HepG2 (cell line): ENCODE measurements at regions not wholly inside any gene's neighbourhood (a gene's known extent, or its start where the extent isn't known, plus 50 kb on each side); places are given as distances from the start of the nearest gene placed in this dataset.

Source experiments
- ATAC-seq: fragments of 200-7000 bp; cut with Tn5 transposase; 3 replicates; pipeline ENCODE4 v1.9.1; 2020; ENCODE audit warnings: mild to moderate bottlenecking, moderate library complexity
- BruUV-seq: library from RNA; stranded (reverse); fragments of 400-500 nt; replicated peaks from 2 replicates; lab custom pipeline; 2021; lab: Mats Ljungman, UMichigan
- CTCF ChIA-PET: fragments of 300-600 bp; formaldehyde crosslinking; extraction: SDS; loops from one replicate; lab custom pipeline; 2021; ENCODE audit warnings: low total read pairs, inconsistent platforms, low intra/inter-chr PET ratio; lab: Yijun Ruan, JAX
- POLR2A ChIA-PET: fragments of 350-600 bp; sonication (Branson Sonifier 250); formaldehyde crosslinking; loops from one replicate; lab custom pipeline; 2020; ENCODE audit warnings: antibody characterized with exemption, inconsistent platforms; lab: Yijun Ruan, JAX
- DNase-seq: peaks from one replicate; pipeline ENCODE4 v3.0.0-alpha.2; 2015; ENCODE audit warnings: low spot score
- FAIRE-seq: peaks from 3 replicates; lab custom pipeline; 2011; peaks lifted over from hg19 to GRCh38; lab: Jason Lieb, UNC
- H2AFZ ChIP-seq: one replicate; pipeline ENCODE4 v1.6.1; 2011; ENCODE audit warnings: low read length, inconsistent platforms
- H3K27ac ChIP-seq: fragments of 300-600 bp; 3 replicates; pipeline ENCODE4 v1.8.0; 2011; ENCODE audit warnings: mixed run types, mild to moderate bottlenecking, mixed read lengths, low read length, inconsistent platforms; ENCODE audit not compliant: insufficient read depth; ENCODE audit errors: extremely low read length
- H3K27me3 ChIP-seq, 2 experiments: fragments of 200-600 bp in 1 of 2; 2 replicates in 1 of 2; 3 replicates in 1 of 2; pipeline versions ENCODE4 v1.6.0 to v1.8.0; 2011; ENCODE audit warnings: low read length in 2 of 2, mild to moderate bottlenecking in 2 of 2, moderate library complexity in 2 of 2, inconsistent platforms in 1 of 2; ENCODE audit not compliant: insufficient read depth in 2 of 2, control insufficient read depth in 1 of 2
- H3K36me3 ChIP-seq, 2 experiments: fragments of 200-600 bp in 1 of 2; replicated peaks in 1 of 2; 2 replicates in 1 of 2; 3 replicates in 1 of 2; pipeline versions ENCODE4 v1.5.1 to v1.8.0; 2011; ENCODE audit warnings: low read length in 2 of 2, inconsistent platforms in 1 of 2; ENCODE audit not compliant: insufficient read depth in 2 of 2, control insufficient read depth in 1 of 2
- H3K4me1 ChIP-seq: 2 replicates; pipeline ENCODE4 v1.5.1; 2012; ENCODE audit warnings: low read length, inconsistent platforms; ENCODE audit not compliant: insufficient read depth
- H3K4me2 ChIP-seq: 2 replicates; pipeline ENCODE4 v1.6.0; 2011; ENCODE audit warnings: low read depth, low read length, inconsistent platforms
- H3K4me3 ChIP-seq, 3 experiments: fragments of 200-600 bp in 1 of 3; sonication (generic), shearing (Covaris generic) in 1 of 3; replicated peaks in 1 of 3; 2 replicates each; pipeline ENCODE4 v1.5.1; 2011 to 2016; ENCODE audit warnings: low read length in 3 of 3, inconsistent platforms in 2 of 3, low read depth in 2 of 3, mild to moderate bottlenecking in 2 of 3, control low read depth in 1 of 3, mixed read lengths in 1 of 3; ENCODE audit not compliant: insufficient read depth in 1 of 3
- H3K79me2 ChIP-seq: one replicate; pipeline ENCODE4 v1.6.1; 2011; ENCODE audit warnings: low read length, inconsistent platforms; ENCODE audit not compliant: insufficient read depth
- H3K9ac ChIP-seq: 2 replicates; pipeline ENCODE4 v1.6.0; 2011; ENCODE audit warnings: mild to moderate bottlenecking, low read depth, low read length, inconsistent platforms; ENCODE audit not compliant: insufficient read depth
- H3K9me3 ChIP-seq: 2 replicates; pipeline ENCODE4 v1.5.1; 2012; ENCODE audit warnings: mild to moderate bottlenecking, low read length
- H4K20me1 ChIP-seq: 2 replicates; pipeline ENCODE4 v1.6.0; 2011; ENCODE audit warnings: inconsistent platforms, mild to moderate bottlenecking, low read length, moderate library complexity; ENCODE audit not compliant: insufficient read depth
- ERF ChIP-seq: IDR thresholded peaks from 2 replicates; pipeline ENCODE4 v1.6.1; 2018; ENCODE audit warnings: missing biosample characterization, missing genetic modification reagents
- MZF1 ChIP-seq: sonication (generic); formaldehyde crosslinking; IDR thresholded peaks from 2 replicates; pipeline ENCODE4 v1.8.1; 2023; ENCODE audit warnings: mild to moderate bottlenecking, missing genetic modification reagents, borderline replicate concordance
- NCOA2 ChIP-seq: sonication (generic); formaldehyde crosslinking; IDR thresholded peaks from 2 replicates; pipeline ENCODE4 v1.8.0; 2022; ENCODE audit warnings: inconsistent platforms
- PHF21A ChIP-seq: sonication (generic); formaldehyde crosslinking; IDR thresholded peaks from 2 replicates; pipeline ENCODE4 v1.5.0; 2020; ENCODE audit warnings: mild to moderate bottlenecking, missing genetic modification reagents
- SRY ChIP-seq: sonication (generic); formaldehyde crosslinking; IDR thresholded peaks from 2 replicates; pipeline ENCODE4 v1.8.0; 2022; ENCODE audit warnings: mild to moderate bottlenecking, missing genetic modification reagents
- ZBTB20 ChIP-seq: sonication (generic); formaldehyde crosslinking; IDR thresholded peaks from 2 replicates; pipeline ENCODE4 v1.8.1; 2023; ENCODE audit warnings: missing genetic modification reagents, low read depth, mild to moderate bottlenecking, borderline replicate concordance
- ZEB1 ChIP-seq: IDR thresholded peaks from 2 replicates; pipeline ENCODE4 v1.6.1; 2012; ENCODE audit warnings: mild to moderate bottlenecking, low read depth, inconsistent platforms; ENCODE audit not compliant: insufficient replicate concordance
- ZFP90 ChIP-seq: sonication (generic); formaldehyde crosslinking; IDR thresholded peaks from 2 replicates; pipeline ENCODE4 v1.8.0; 2022; ENCODE audit warnings: missing genetic modification reagents, mild to moderate bottlenecking, inconsistent platforms, borderline replicate concordance
- ZFY ChIP-seq: sonication (generic); formaldehyde crosslinking; IDR thresholded peaks from 2 replicates; pipeline ENCODE4 v1.4.0; 2020; ENCODE audit warnings: missing genetic modification reagents
- ZNF749 ChIP-seq: sonication (generic); formaldehyde crosslinking; IDR thresholded peaks from 2 replicates; pipeline ENCODE4 v1.8.0; 2022; ENCODE audit warnings: mild to moderate bottlenecking, missing genetic modification reagents, moderate library complexity, borderline replicate concordance
- WGBS: methylation state at CpG from one replicate; pipeline ENCODE4 v1.1.6; 2017; ENCODE audit warnings: low lambda C conversion rate; 5-methylcytosine and 5-hydroxymethylcytosine counted together
- in situ Hi-C: cut with HindIII; loops from 2 replicates; pipeline ENCODE4 v1.10.0; 2017; ENCODE audit warnings: low pct_unique_long_range_greater_than_20kb; ENCODE audit not compliant: extremely low pct_ligation_motif_present
- intact Hi-C: fragments of 100-400 bp; cut with micrococcal nuclease; formaldehyde crosslinking; loops from one replicate; pipeline ENCODE4 v1.10.0; 2022; ENCODE audit not compliant: unreplicated experiment
- TF ChIP-seq, protein P1 (sequence below): sonication (generic); formaldehyde crosslinking; IDR thresholded peaks from 2 replicates; pipeline ENCODE4 v1.5.1; 2020; ENCODE audit warnings: mild to moderate bottlenecking, missing genetic modification reagents, borderline replicate concordance
- TF ChIP-seq, protein P2 (sequence below): sonication (generic); formaldehyde crosslinking; conservative IDR thresholded peaks from 2 replicates; pipeline ENCODE4 v1.8.0; 2022; ENCODE audit warnings: mild to moderate bottlenecking, moderate library complexity, missing genetic modification reagents
- TF ChIP-seq, protein P3 (sequence below): sonication (generic); formaldehyde crosslinking; IDR thresholded peaks from 2 replicates; pipeline ENCODE4 v1.8.0; 2022; ENCODE audit warnings: low read depth, missing genetic modification reagents

- TF ChIP-seq, protein P1, sequence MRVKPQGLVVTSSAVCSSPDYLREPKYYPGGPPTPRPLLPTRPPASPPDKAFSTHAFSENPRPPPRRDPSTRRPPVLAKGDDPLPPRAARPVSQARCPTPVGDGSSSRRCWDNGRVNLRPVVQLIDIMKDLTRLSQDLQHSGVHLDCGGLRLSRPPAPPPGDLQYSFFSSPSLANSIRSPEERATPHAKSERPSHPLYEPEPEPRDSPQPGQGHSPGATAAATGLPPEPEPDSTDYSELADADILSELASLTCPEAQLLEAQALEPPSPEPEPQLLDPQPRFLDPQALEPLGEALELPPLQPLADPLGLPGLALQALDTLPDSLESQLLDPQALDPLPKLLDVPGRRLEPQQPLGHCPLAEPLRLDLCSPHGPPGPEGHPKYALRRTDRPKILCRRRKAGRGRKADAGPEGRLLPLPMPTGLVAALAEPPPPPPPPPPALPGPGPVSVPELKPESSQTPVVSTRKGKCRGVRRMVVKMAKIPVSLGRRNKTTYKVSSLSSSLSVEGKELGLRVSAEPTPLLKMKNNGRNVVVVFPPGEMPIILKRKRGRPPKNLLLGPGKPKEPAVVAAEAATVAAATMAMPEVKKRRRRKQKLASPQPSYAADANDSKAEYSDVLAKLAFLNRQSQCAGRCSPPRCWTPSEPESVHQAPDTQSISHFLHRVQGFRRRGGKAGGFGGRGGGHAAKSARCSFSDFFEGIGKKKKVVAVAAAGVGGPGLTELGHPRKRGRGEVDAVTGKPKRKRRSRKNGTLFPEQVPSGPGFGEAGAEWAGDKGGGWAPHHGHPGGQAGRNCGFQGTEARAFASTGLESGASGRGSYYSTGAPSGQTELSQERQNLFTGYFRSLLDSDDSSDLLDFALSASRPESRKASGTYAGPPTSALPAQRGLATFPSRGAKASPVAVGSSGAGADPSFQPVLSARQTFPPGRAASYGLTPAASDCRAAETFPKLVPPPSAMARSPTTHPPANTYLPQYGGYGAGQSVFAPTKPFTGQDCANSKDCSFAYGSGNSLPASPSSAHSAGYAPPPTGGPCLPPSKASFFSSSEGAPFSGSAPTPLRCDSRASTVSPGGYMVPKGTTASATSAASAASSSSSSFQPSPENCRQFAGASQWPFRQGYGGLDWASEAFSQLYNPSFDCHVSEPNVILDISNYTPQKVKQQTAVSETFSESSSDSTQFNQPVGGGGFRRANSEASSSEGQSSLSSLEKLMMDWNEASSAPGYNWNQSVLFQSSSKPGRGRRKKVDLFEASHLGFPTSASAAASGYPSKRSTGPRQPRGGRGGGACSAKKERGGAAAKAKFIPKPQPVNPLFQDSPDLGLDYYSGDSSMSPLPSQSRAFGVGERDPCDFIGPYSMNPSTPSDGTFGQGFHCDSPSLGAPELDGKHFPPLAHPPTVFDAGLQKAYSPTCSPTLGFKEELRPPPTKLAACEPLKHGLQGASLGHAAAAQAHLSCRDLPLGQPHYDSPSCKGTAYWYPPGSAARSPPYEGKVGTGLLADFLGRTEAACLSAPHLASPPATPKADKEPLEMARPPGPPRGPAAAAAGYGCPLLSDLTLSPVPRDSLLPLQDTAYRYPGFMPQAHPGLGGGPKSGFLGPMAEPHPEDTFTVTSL (CRISPR knock-in tag), result peak; percentile 57; the same call in 1 of the 2 replicates
Measured at GRCh38 chr7:41508755-41509154, 194.1 kb downstream of the INHBA start (continued).

- WGBS, result 0% methylated on average over 4 of the region's 4 CpGs
- H3K9ac ChIP-seq, result no peak overlapping the region
- H3K4me2 ChIP-seq, result peak overlapping the region; percentile 4; the same call in 1 of the 2 replicates
- no TSS peak for BruUV-seq
- no peak for FAIRE-seq
- peaks cover 22% of the 10 kb centered on the region; the same call in 1 of the 2 replicates for H3K9me3 ChIP-seq
- H3K36me3 ChIP-seq, result no peaks in the 10 kb centered on the region
- ChIA-PET CTCF (no interaction called here), POLR2A (no interaction called here)
- H3K4me1 ChIP-seq, result peaks cover 30% of the 10 kb centered on the region
- H2AFZ ChIP-seq, result no peak overlapping the region
- H3K79me2 ChIP-seq, result no peaks in the 10 kb centered on the region
- peak; percentile 83 for ATAC-seq
- H3K27ac ChIP-seq, result peak overlapping the region; percentile 40
- intact Hi-C loops (no loop called here), in situ Hi-C loops (no loop called here)
- peak; percentile 31 for DNase-seq
- H3K27me3 ChIP-seq, result no peaks in the 10 kb centered on the region
- no peak overlapping the region for H3K4me3 ChIP-seq
- H4K20me1 ChIP-seq, result no peaks in the 10 kb centered on the region
- TF ChIP-seq, protein P2, sequence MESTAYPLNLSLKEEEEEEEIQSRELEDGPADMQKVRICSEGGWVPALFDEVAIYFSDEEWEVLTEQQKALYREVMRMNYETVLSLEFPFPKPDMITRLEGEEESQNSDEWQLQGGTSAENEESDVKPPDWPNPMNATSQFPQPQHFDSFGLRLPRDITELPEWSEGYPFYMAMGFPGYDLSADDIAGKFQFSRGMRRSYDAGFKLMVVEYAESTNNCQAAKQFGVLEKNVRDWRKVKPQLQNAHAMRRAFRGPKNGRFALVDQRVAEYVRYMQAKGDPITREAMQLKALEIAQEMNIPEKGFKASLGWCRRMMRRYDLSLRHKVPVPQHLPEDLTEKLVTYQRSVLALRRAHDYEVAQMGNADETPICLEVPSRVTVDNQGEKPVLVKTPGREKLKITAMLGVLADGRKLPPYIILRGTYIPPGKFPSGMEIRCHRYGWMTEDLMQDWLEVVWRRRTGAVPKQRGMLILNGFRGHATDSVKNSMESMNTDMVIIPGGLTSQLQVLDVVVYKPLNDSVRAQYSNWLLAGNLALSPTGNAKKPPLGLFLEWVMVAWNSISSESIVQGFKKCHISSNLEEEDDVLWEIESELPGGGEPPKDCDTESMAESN (CRISPR knock-in tag), result no peak
- TF ChIP-seq, protein P3, sequence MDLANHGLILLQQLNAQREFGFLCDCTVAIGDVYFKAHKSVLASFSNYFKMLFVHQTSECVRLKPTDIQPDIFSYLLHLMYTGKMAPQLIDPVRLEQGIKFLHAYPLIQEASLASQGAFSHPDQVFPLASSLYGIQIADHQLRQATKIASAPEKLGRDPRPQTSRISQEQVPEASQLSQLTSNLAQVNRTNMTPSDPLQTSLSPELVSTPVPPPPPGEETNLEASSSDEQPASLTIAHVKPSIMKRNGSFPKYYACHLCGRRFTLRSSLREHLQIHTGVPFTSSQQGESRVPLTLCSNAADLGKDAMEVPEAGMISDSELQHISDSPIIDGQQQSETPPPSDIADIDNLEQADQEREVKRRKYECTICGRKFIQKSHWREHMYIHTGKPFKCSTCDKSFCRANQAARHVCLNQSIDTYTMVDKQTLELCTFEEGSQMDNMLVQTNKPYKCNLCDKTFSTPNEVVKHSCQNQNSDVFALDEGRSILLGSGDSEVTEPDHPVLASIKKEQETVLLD (CRISPR knock-in tag), result no peak
- no peak for TF ChIP-seq ZEB1
- TF ChIP-seq ZFP90 (CRISPR knock-in tag), result no peak
- no peak for TF ChIP-seq ERF
- no peak for TF ChIP-seq ZBTB20 (CRISPR knock-in tag)
- no peak for TF ChIP-seq PHF21A (CRISPR knock-in tag)
- TF ChIP-seq ZNF749 (CRISPR knock-in tag), result no peak
- TF ChIP-seq SRY, result no peak
- TF ChIP-seq NCOA2 (CRISPR knock-in tag), result 0 out of 2 replicates have a peak, but pooled peaks have one; percentile 55
- no peak for TF ChIP-seq ZFY (CRISPR knock-in tag)
- no peak for TF ChIP-seq MZF1
Measured at GRCh38 chr7:41507686-41508268, 195.1 kb downstream of the INHBA start.
